Hematopoietic multipotent progenitor cell (in vitro differentiated cells): ENCODE measurements at regions not wholly inside any gene's neighbourhood (a gene's known extent, or its start where the extent isn't known, plus 50 kb on each side); places are given as distances from the start of the nearest gene placed in this dataset.

ENCODE experiments used
- DNase-seq, 3 donors: peaks; one replicate each; pipeline ENCODE4 v3.0.0-alpha.2; 2011 to 2015; ENCODE audit warnings: low read depth in 2 of 3, low spot score in 2 of 3

DNA sequence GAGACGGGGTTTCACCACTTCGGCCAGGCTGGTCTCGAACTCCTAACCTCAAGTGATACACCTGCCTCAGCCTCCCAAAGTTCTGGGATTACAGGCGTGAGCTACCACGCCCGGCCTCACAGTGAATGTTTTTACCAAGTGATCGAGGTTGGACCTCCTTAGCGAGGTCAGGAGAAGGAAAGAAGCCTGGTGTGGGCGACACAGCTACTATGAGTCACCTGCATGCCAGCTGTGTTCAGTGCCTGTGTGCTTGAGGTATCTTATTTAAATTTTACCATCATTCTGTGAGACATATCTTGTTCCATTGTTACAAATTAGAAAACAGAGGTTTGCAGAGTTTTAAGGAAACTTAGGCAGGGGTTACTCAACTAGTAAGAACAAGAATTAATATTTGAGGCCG lies 174.8 kb upstream of the DYNLRB2 start:
- no peak for DNase-seq

GRCh38 chr16:80362816-80363215 lies 178.0 kb upstream of the DYNLRB2 start:
- no peak for DNase-seq

DNA sequence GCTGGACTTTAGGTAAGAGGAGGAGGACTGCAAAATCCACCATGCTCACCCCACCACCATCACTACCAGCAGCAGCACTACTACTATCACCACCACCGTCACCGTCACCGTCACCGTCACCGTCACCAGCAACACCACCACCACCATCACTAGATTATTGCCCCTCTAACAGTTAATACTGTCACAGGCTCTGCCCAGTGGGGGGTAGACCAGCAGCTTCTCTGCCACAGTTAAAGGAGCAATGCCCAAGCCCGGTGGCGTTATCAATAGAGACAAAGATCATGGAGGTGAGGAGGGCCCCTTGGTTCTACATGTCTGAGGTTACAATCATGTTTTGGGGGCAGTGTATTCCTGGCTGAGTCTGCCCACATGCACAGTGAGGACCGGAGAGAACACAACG lies 184.4 kb upstream of the DYNLRB2 start:
- DNase-seq: no peak

GRCh38 chr16:80355335-80355734 lies 185.5 kb upstream of the DYNLRB2 start:
- no peak for DNase-seq

- no peak for DNase-seq
These were observed 190.7 kb upstream of the DYNLRB2 start for GRCh38 chr16:80350061-80350460.

DNA sequence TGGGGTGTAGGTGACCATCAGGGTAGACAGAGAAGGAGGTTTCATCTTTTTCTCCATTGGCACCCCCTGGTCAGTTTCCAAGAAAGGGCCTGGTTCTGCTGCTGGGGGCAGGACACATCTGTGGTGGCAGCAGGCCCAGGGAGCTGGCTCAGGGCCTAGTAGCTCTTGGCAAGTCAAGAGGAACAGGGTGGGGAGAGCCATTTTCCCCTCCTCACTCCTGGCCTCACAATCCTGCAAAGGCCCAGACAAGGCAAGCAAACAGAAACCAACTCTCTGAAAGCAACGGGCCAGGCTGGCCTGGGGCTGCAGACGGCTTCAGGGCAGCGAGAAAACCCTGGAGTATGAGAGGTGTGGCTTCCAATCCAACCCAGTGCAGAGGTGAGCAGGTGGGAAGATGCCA lies 192.9 kb upstream of the DYNLRB2 start:
- no peak for DNase-seq

GRCh38 chr16:80347002-80347401 lies 193.8 kb upstream of the DYNLRB2 start:
- DNase-seq: no peak

DNA sequence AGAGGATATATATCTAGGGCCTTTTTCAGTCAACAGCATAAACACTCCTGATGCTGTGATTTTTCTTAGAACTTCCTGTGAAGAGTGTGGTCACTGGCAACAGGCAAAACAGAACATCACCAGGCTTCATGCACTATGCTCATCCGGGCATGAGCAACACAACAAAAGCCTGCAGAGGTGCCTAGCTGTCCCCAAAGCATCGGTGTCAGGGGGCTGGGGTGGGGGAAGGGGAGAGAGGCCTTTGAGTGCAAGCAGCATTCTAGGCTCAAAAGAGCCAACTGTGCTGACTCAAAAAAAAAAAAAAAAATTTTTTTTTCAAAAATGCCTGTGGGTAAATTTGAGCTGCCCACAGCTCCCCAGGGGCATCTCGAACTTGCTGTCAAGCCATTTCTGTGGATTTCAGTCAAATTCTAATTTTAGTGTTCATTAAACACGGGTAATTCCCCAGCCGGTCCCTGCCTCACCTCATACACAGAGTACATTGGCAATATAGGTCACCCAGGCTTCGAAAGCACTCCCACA lies 194.6 kb upstream of the DYNLRB2 start:
- no peak for DNase-seq

DNA sequence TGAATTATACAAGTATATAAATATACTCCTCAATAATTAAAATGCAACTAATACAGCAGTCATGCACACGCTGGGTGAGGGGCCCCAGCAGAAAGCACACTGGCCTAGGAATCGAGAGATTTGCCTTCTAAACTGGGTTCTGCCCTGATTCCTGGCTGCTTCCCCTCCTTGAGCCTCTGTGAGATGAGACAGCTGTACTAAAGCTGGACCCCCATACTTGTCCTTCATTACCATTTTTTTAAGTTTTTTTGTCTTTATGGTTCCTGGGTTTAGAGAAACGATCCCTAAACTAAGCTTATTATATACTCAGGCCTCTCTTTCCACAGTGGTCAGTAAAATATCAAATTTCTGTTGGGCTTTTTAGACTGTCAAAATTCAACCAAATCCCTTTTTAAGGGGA lies 195.1 kb upstream of the DYNLRB2 start:
- no peak for DNase-seq

DNA sequence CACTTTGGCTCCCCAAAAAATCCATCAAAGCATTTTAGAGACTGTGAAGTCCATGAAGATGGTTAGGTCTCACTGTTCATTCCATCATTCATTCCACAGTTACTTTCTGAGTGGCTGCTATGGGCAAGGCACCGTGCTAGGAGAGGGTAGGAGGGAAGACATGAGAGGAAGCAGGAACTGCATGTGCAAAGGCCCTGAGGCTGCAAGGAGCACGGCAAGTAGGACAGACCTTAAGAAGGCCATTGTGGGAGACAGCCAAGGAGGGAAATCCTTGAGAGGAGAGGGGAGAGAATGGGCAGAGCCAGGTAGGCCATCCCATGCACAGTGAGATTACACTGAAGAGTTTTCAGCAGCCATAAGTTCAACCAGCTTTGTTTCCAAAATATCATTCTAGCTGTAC lies 196.2 kb upstream of the DYNLRB2 start:
- no peak for DNase-seq

GRCh38 chr16:80341263-80341662 lies 199.5 kb upstream of the DYNLRB2 start:
- no peak for DNase-seq

DNA sequence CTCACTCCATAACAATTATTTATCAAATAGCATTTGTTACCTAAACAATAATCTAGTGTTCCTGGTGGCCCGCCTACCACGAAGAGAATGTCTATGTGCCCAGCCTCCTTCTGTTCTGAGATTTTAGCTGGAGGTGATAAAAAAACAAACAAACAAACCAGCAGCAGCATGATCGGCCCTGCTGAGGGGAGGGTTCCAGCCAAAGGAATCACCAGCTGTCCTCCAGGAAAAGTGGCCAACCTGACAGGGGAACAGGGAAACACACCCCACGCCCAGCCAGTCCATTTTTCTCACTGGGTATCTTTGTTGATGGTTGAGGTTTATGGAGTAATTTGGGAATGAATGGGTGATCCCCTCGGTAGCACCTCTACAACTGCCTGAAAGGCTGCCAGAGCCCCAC lies 203.0 kb upstream of the DYNLRB2 start:
- DNase-seq: no peak

DNA sequence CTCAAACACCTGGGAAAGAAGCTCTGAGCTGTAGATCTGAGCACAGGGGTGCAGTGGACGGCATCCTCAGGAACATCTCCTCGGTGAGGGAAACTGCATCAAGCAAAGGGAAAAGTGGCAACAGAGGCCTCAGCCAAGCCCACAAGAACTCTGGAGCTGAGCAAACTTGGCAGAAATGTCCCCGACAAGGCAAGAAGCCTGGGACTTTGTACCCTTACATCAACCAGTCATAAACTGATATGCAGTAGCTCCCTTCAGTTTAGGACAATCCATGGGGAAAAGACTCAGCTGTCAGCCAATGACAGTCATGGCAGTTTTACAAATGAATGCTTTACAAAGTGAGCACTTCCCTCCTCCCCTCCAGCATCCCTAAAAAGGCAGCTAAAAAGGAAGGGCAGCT lies 210.0 kb upstream of the DYNLRB2 start:
- DNase-seq: no peak

GRCh38 chr16:80330150-80330549 lies 210.6 kb upstream of the DYNLRB2 start:
- no peak for DNase-seq

DNA sequence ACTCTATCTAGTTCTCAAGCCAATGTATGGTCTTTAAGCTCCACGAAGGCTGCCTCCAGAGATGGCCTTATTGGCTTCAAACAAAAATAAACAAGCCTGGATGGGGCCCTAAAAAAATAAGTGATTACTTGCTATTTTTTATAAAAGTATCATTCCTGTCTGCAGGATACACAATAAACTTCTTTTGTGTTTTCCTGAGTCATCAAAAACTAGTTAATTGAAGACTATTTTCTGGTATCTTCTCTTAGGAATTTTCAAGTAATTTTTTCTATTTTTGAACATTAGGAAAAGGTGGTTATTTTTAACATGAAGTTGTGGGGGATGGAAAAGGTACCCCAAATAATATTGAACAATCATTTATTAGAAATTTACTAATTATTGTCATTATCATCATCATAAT lies 213.1 kb upstream of the DYNLRB2 start:
- DNase-seq: no peak

DNA sequence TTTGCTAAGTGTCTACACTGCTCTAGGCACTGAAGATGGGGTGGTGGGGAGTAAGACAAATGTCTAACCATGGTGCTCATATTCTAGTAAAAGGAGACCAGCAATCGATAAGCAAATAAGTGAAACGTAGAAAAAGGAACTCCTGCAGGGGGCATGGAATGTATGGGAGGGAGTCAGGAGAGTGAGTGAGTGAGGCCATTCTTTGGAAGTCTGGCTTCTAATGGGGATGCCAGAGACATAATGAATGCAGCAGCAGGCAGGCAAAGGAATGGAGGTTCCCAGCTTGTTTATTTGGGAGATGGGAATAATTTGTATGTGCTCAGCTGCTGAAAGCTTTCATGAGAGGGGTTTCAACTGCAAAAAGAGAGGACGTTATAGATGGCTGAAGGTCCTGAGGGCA lies 216.4 kb upstream of the DYNLRB2 start:
- DNase-seq: no peak

DNA sequence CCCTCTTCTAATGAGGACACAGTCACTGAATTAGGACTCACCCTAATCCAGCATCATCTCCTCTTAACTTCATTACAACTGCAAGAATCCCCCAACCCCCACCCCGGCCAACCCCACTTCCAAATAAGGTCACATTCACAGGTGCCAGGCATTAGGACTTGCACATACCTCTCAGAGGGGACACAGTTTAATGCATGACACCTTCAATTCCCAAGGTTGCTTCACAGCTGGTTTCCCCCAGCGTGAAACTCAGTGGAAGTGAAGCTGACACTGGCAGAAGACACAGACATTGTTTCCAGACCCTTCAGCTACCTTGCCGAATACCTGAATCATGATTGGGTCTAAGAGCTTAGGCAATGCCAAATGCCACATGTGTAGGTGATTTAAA lies 217.0 kb upstream of the DYNLRB2 start:
- DNase-seq: no peak

DNA sequence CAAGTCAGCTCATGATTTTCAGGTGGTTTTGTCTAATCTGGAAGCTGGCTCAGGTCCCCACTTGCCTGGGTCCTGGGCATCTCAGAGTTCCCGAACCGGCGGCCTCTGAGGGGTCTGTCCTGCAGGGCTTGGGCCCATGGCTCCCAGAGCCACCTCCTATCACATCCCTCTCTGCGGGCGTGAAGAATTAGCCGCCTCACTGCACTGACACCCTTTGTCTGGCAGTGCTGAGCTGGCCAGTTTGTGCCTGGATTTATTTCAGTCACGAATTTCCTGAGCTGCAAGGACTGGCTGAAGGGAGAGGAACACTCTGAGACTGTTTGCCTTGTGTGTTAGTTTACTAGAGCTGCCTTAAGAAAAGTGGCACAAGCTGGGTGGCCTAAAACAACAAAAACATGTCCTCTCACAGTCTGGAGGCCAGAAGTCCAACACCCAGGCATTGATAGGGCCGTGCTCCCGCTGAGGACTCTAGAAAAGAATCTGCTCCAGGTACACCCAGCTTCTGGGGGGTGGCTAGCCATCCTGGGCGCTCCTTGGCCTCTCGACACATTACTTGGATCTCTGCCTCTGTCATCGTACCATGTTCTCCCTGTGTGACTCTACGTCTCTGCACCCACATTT lies 217.5 kb upstream of the DYNLRB2 start:
- DNase-seq: no peak

DNA sequence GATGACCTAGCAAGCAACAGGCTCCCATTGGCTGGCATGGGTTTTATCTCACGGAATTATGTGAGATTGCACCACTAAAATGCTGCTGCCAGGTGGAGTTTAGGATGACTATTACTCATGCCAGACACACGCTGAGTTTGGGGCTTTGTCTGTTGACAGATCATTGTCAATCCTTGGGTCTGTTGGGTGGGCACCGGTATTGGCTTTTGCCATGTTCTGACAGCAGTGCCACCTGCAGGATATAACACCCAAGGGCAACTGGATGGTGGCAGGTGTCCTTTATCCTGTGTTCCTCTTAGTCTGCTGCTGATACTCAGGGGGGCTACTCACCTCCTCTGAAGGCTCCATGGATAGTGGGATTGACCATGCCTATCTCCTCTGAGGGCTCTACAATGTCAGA lies 221.6 kb upstream of the DYNLRB2 start:
- no peak for DNase-seq

- DNase-seq: no peak
These were observed 222.7 kb upstream of the DYNLRB2 start for GRCh38 chr16:80318107-80318506.

GRCh38 chr16:80317599-80318037 lies 223.2 kb upstream of the DYNLRB2 start:
- peak in 2 of 3 donors; percentile 35 to 69 for DNase-seq

DNA sequence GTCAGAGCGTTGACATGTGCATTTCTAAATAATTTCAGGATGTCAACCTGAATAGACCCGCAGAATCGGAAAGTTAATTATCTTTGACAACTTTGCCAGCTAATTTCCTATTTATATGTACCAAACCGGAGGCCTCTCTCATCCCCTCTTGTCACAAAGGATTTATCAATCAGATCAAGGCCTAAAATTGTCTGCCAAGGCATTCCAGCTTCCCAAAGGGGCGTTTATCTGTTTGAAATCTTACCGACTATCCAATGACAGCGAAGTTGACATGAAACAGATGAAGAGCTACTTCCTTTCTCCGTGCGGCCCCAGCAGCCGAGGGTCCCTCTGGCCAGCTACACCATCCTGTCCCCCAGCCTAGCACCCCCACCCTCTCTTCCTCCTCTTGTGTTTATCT lies 223.7 kb upstream of the DYNLRB2 start:
- no peak for DNase-seq

DNA sequence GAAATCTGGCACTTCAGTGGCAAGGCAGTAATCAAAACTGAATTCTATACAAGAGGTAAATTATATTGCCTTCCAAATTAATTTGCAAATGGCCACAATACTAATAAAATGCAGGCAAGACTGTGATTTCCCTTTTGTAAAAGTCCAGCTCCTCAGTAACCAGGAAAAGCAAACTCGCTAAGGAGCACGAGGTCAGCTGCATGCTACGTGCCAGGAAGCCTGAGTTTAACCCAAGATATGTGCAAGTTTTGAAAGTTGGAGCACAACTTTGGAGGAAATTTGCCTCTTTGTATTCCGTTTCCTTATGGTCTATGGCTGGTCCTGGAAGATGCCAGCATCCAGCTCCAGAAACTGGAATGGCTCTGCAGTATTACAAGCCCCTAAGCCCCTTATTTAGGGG lies 226.8 kb upstream of the DYNLRB2 start:
- DNase-seq: no peak
